ENCODE measurements at regions not wholly inside any gene's neighbourhood (a gene's known extent, or its start where the extent isn't known, plus 50 kb on each side); places are given as distances from the start of the nearest gene placed in this dataset.

- Histone ChIP-seq H3K4me3 (ENCODE audit: low read depth in 1 of 2, low read length in 2 of 2) (no peak overlapping the region), H3K4me1 (ENCODE audit: insufficient read depth, low read length) (no peaks in the 10 kb centered on the region), H3K9ac (ENCODE audit: low read length) (no peak overlapping the region), H3K9me3 (ENCODE audit: low read length) (no peaks in the 10 kb centered on the region), H3K27me3 (ENCODE audit: control insufficient read depth in 1 of 2, insufficient read depth in 2 of 2, low read length in 2 of 2) (peaks cover 8 to 13% of the 10 kb centered on the region in 2 donors), H3K36me3 (ENCODE audit: insufficient read depth, low read length) (no peaks in the 10 kb centered on the region), H3K27ac (ENCODE audit: low read depth, low read length) (no peak overlapping the region)
Measured at GRCh38 chr9:84136119-84136868, 155.7 kb downstream of the RMI1 start.

- Histone ChIP-seq H3K9ac (ENCODE audit: low read length) (no peak overlapping the region), H3K9me3 (ENCODE audit: low read length) (no peaks in the 10 kb centered on the region), H3K4me1 (ENCODE audit: insufficient read depth, low read length) (no peaks in the 10 kb centered on the region), H3K36me3 (ENCODE audit: insufficient read depth, low read length) (no peaks in the 10 kb centered on the region), H3K27me3 (ENCODE audit: control insufficient read depth in 1 of 2, insufficient read depth in 2 of 2, low read length in 2 of 2) (peaks cover 19 to 25% of the 10 kb centered on the region in 2 donors), H3K4me3 (ENCODE audit: low read depth in 1 of 2, low read length in 2 of 2) (no peak overlapping the region), H3K27ac (ENCODE audit: low read depth, low read length) (no peak overlapping the region)
Measured at GRCh38 chr9:84137968-84138367, 157.4 kb downstream of the RMI1 start.

GRCh38 chr9:84138541-84138940 lies 157.9 kb downstream of the RMI1 start:
- Histone ChIP-seq H3K4me3 (ENCODE audit: low read depth in 1 of 2, low read length in 2 of 2) (no peak overlapping the region), H3K4me1 (ENCODE audit: insufficient read depth, low read length) (no peaks in the 10 kb centered on the region), H3K27ac (ENCODE audit: low read depth, low read length) (no peak overlapping the region), H3K36me3 (ENCODE audit: insufficient read depth, low read length) (no peaks in the 10 kb centered on the region), H3K9me3 (ENCODE audit: low read length) (no peaks in the 10 kb centered on the region), H3K9ac (ENCODE audit: low read length) (no peak overlapping the region), H3K27me3 (ENCODE audit: control insufficient read depth in 1 of 2, insufficient read depth in 2 of 2, low read length in 2 of 2) (peaks cover 25 to 31% of the 10 kb centered on the region in 2 donors)

GRCh38 chr9:84139296-84140070 lies 158.9 kb downstream of the RMI1 start:
- H3K9me3 ChIP-seq (ENCODE audit: low read length) = no peaks in the 10 kb centered on the region
- H3K4me3 ChIP-seq (ENCODE audit: low read depth in 1 of 2, low read length in 2 of 2) = no peak overlapping the region
- H3K27me3 ChIP-seq (ENCODE audit: control insufficient read depth in 1 of 2, insufficient read depth in 2 of 2, low read length in 2 of 2) = peaks cover 31 to 38% of the 10 kb centered on the region in 2 donors
- H3K9ac ChIP-seq (ENCODE audit: low read length) = no peak overlapping the region
- no peak overlapping the region for H3K27ac ChIP-seq (ENCODE audit: low read depth, low read length)
- no peaks in the 10 kb centered on the region for H3K36me3 ChIP-seq (ENCODE audit: insufficient read depth, low read length)
- no peaks in the 10 kb centered on the region for H3K4me1 ChIP-seq (ENCODE audit: insufficient read depth, low read length)

GRCh38 chr9:84140535-84141101 lies 160.0 kb downstream of the RMI1 start:
- Histone ChIP-seq H3K9me3 (ENCODE audit: low read length) (no peaks in the 10 kb centered on the region), H3K4me1 (ENCODE audit: insufficient read depth, low read length) (no peaks in the 10 kb centered on the region), H3K4me3 (ENCODE audit: low read depth in 1 of 2, low read length in 2 of 2) (peak overlapping the region; percentile 34 to 49), H3K36me3 (ENCODE audit: insufficient read depth, low read length) (no peaks in the 10 kb centered on the region), H3K9ac (ENCODE audit: low read length) (no peak overlapping the region), H3K27me3 (ENCODE audit: control insufficient read depth in 1 of 2, insufficient read depth in 2 of 2, low read length in 2 of 2) (peaks cover 36 to 38% of the 10 kb centered on the region in 2 donors), H3K27ac (ENCODE audit: low read depth, low read length) (no peak overlapping the region)

- H3K4me1 ChIP-seq (ENCODE audit: insufficient read depth, low read length) = peaks cover 3% of the 10 kb centered on the region
- no peaks in the 10 kb centered on the region for H3K9me3 ChIP-seq (ENCODE audit: low read length)
- no peaks in the 10 kb centered on the region for H3K36me3 ChIP-seq (ENCODE audit: insufficient read depth, low read length)
- H3K27ac ChIP-seq (ENCODE audit: low read depth, low read length) = no peak overlapping the region
- H3K4me3 ChIP-seq (ENCODE audit: low read depth in 1 of 2, low read length in 2 of 2) = no peak overlapping the region
- peaks cover 36 to 38% of the 10 kb centered on the region in 2 donors for H3K27me3 ChIP-seq (ENCODE audit: control insufficient read depth in 1 of 2, insufficient read depth in 2 of 2, low read length in 2 of 2)
- no peak overlapping the region for H3K9ac ChIP-seq (ENCODE audit: low read length)
Measured at GRCh38 chr9:84141741-84142370, 161.3 kb downstream of the RMI1 start.

GRCh38 chr9:84145031-84145430 lies 164.4 kb downstream of the RMI1 start:
- Histone ChIP-seq H3K4me3 (ENCODE audit: low read depth in 1 of 2, low read length in 2 of 2) (no peak overlapping the region), H3K4me1 (ENCODE audit: insufficient read depth, low read length) (peaks cover 11% of the 10 kb centered on the region), H3K9me3 (ENCODE audit: low read length) (no peaks in the 10 kb centered on the region), H3K36me3 (ENCODE audit: insufficient read depth, low read length) (no peaks in the 10 kb centered on the region), H3K27ac (ENCODE audit: low read depth, low read length) (no peak overlapping the region), H3K9ac (ENCODE audit: low read length) (no peak overlapping the region), H3K27me3 (ENCODE audit: control insufficient read depth in 1 of 2, insufficient read depth in 2 of 2, low read length in 2 of 2) (peaks cover 35 to 36% of the 10 kb centered on the region in 2 donors)

- peaks cover 28 to 32% of the 10 kb centered on the region in 2 donors for H3K27me3 ChIP-seq (ENCODE audit: control insufficient read depth in 1 of 2, insufficient read depth in 2 of 2, low read length in 2 of 2)
- peaks cover 11% of the 10 kb centered on the region for H3K4me1 ChIP-seq (ENCODE audit: insufficient read depth, low read length)
- H3K27ac ChIP-seq (ENCODE audit: low read depth, low read length) = no peak overlapping the region
- no peaks in the 10 kb centered on the region for H3K36me3 ChIP-seq (ENCODE audit: insufficient read depth, low read length)
- no peak overlapping the region for H3K9ac ChIP-seq (ENCODE audit: low read length)
- H3K9me3 ChIP-seq (ENCODE audit: low read length) = no peaks in the 10 kb centered on the region
- no peak overlapping the region for H3K4me3 ChIP-seq (ENCODE audit: low read depth in 1 of 2, low read length in 2 of 2)
Measured at GRCh38 chr9:84145780-84146179, 165.2 kb downstream of the RMI1 start.

- H3K27ac ChIP-seq (ENCODE audit: low read depth, low read length) = no peak overlapping the region
- H3K27me3 ChIP-seq (ENCODE audit: control insufficient read depth in 1 of 2, insufficient read depth in 2 of 2, low read length in 2 of 2) = peaks cover 19 to 23% of the 10 kb centered on the region in 2 donors
- H3K4me1 ChIP-seq (ENCODE audit: insufficient read depth, low read length) = peaks cover 11% of the 10 kb centered on the region
- no peaks in the 10 kb centered on the region for H3K9me3 ChIP-seq (ENCODE audit: low read length)
- H3K9ac ChIP-seq (ENCODE audit: low read length) = no peak overlapping the region
- no peaks in the 10 kb centered on the region for H3K36me3 ChIP-seq (ENCODE audit: insufficient read depth, low read length)
- no peak overlapping the region for H3K4me3 ChIP-seq (ENCODE audit: low read depth in 1 of 2, low read length in 2 of 2)
Measured at GRCh38 chr9:84146893-84147710, 166.5 kb downstream of the RMI1 start.

GRCh38 chr9:84151236-84151635 lies 170.6 kb downstream of the RMI1 start:
- Histone ChIP-seq H3K27me3 (ENCODE audit: control insufficient read depth in 1 of 2, insufficient read depth in 2 of 2, low read length in 2 of 2) (no peaks in the 10 kb centered on the region), H3K27ac (ENCODE audit: low read depth, low read length) (no peak overlapping the region), H3K9ac (ENCODE audit: low read length) (no peak overlapping the region), H3K9me3 (ENCODE audit: low read length) (no peaks in the 10 kb centered on the region), H3K4me1 (ENCODE audit: insufficient read depth, low read length) (peaks cover 11% of the 10 kb centered on the region), H3K36me3 (ENCODE audit: insufficient read depth, low read length) (no peaks in the 10 kb centered on the region), H3K4me3 (ENCODE audit: low read depth in 1 of 2, low read length in 2 of 2) (no peak overlapping the region)
